PC-9 (cell line): ENCODE measurements at regions not wholly inside any gene's neighbourhood (a gene's known extent, or its start where the extent isn't known, plus 50 kb on each side); places are given as distances from the start of the nearest gene placed in this dataset.

Experiments used
- CTCF ChIP-seq: fragments of 200-600 bp; sonication (generic); conservative IDR thresholded peaks from 2 replicates; pipeline ENCODE4 v1.6.1; 2017; ENCODE audit warnings: mixed run types, antibody characterized with exemption, mild to moderate bottlenecking, moderate library complexity
- EZH2 ChIP-seq: fragments of 200-600 bp; sonication (generic); IDR thresholded peaks from 2 replicates; pipeline ENCODE4 v1.8.0; 2017; ENCODE audit warnings: antibody characterized with exemption, low read depth

GRCh38 chr7:91582799-91583477, 297.6 kb downstream of the MTERF1 start:
- TF ChIP-seq CTCF (no peak), EZH2 (no peak)
